Astrocyte (in vitro differentiated cells and primary cell): ENCODE measurements at regions not wholly inside any gene's neighbourhood (a gene's known extent, or its start where the extent isn't known, plus 50 kb on each side); places are given as distances from the start of the nearest gene placed in this dataset.

Source experiments
- DNase-seq: peaks from one replicate; pipeline ENCODE4 v3.0.0-alpha.2; 2010; ENCODE audit warnings: low read depth
- FAIRE-seq: peaks from 2 replicates; lab custom pipeline; 2011; peaks lifted over from hg19 to GRCh38; lab: Jason Lieb, UNC
- H2AFZ ChIP-seq: 2 replicates; pipeline ENCODE4 v1.6.0; 2012; ENCODE audit warnings: low read depth, low read length, inconsistent platforms
- H3K27ac ChIP-seq: 2 replicates; pipeline ENCODE4 v1.5.1; 2011; ENCODE audit warnings: low read depth, low read length, inconsistent platforms
- H3K27me3 ChIP-seq: 2 replicates; pipeline ENCODE4 v1.6.0; 2011; ENCODE audit warnings: low read length, inconsistent platforms; ENCODE audit not compliant: insufficient read depth
- H3K36me3 ChIP-seq: 2 replicates; pipeline ENCODE4 v1.5.1; 2011; ENCODE audit warnings: low read length, inconsistent platforms; ENCODE audit not compliant: insufficient read depth
- H3K4me1 ChIP-seq: 2 replicates; pipeline ENCODE4 v1.5.1; 2011; ENCODE audit warnings: low read length, inconsistent platforms; ENCODE audit not compliant: insufficient read depth
- H3K4me2 ChIP-seq: 2 replicates; pipeline ENCODE4 v1.6.0; 2012; ENCODE audit warnings: low read length, inconsistent platforms
- H3K4me3 ChIP-seq: 2 replicates; pipeline ENCODE4 v1.5.1; 2011; ENCODE audit warnings: low read depth, mild to moderate bottlenecking, low read length, inconsistent platforms; ENCODE audit not compliant: insufficient read depth
- H3K79me2 ChIP-seq: 2 replicates; pipeline ENCODE4 v1.6.0; 2012; ENCODE audit warnings: mild to moderate bottlenecking, low read length, inconsistent platforms; ENCODE audit not compliant: insufficient read depth
- H3K9ac ChIP-seq: 2 replicates; pipeline ENCODE4 v1.6.0; 2012; ENCODE audit warnings: mild to moderate bottlenecking, low read length, inconsistent platforms
- H3K9me3 ChIP-seq: 2 replicates; pipeline ENCODE4 v1.5.1; 2012; ENCODE audit warnings: low read depth, mild to moderate bottlenecking, low read length, inconsistent platforms; ENCODE audit not compliant: insufficient read depth
- H4K20me1 ChIP-seq: 2 replicates; pipeline ENCODE4 v1.6.0; 2012; ENCODE audit warnings: low read length, inconsistent platforms; ENCODE audit not compliant: insufficient read depth
- H3K27ac Mint-ChIP-seq: one replicate; pipeline ENCODE4 v1.8.0; 2021; ENCODE audit warnings: mild to moderate bottlenecking, mixed read lengths; ENCODE audit not compliant: unreplicated experiment
- H3K27me3 Mint-ChIP-seq: one replicate; pipeline ENCODE4 v1.8.0; 2021; ENCODE audit warnings: low read depth, mixed read lengths; ENCODE audit not compliant: unreplicated experiment
- H3K36me3 Mint-ChIP-seq: one replicate; pipeline ENCODE4 v1.8.0; 2021; ENCODE audit warnings: low read depth, mixed read lengths; ENCODE audit not compliant: unreplicated experiment
- H3K4me1 Mint-ChIP-seq: one replicate; pipeline ENCODE4 v1.8.0; 2021; ENCODE audit warnings: low read depth, mixed read lengths; ENCODE audit not compliant: unreplicated experiment
- H3K4me3 Mint-ChIP-seq: one replicate; pipeline ENCODE4 v1.8.0; 2021; ENCODE audit warnings: mild to moderate bottlenecking, moderate library complexity, mixed read lengths; ENCODE audit not compliant: unreplicated experiment
- H3K9me3 Mint-ChIP-seq: one replicate; pipeline ENCODE4 v1.8.0; 2021; ENCODE audit warnings: mild to moderate bottlenecking, mixed read lengths; ENCODE audit not compliant: unreplicated experiment
- EZH2 ChIP-seq: IDR thresholded peaks from 2 replicates; pipeline ENCODE4 v1.6.1; 2012; ENCODE audit warnings: mild to moderate bottlenecking, low read length, inconsistent platforms; ENCODE audit not compliant: insufficient read depth
- TF ChIP-seq, protein P1 (sequence below): IDR thresholded peaks from 2 replicates; pipeline ENCODE4 v1.5.1; 2011; ENCODE audit warnings: low read depth, mild to moderate bottlenecking, inconsistent platforms, low read length, moderate library complexity; ENCODE audit not compliant: insufficient read depth

DNA sequence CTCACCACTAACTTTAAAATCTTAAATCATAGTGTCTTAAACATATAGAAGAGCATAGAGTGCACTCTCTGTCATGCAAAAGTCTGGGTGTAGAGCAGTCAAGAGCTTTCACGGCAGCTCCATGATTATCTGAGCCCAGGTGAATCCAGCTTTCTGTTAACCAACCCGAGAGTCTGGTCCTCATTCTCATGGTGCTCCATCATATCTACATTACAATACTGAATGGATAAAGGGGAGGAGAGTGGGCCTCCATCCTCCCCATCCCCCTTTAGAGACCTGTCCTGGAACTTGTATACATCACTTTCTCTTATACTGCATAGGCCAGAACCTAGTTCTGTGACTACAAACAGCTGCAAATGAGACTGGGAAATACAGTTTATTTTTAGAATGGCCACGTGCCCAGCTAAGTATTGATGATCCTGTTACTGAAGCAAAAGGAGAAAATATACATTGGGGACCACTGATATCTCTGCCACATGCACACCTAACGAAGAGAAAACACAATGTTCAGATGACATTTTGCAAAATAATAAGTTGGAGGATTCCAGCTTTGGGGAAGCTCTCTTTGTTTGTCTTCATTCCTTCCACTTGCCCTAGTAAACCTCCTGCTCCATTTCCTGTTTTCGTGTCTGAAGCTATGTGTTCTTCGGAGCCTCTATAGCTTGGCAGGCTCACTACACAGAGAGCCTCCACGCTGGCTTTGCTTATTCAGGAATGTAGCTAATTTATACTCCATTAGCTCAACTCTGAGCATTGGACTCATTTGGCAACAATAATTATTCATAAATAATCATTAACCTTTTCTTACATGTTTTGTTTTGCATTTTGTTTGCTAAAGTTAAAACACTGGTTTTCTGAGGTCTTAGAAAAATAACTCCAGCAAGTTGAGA lies 110.1 kb downstream of the IYD start:
- Histone ChIP-seq H3K27ac (no peak overlapping the region), H4K20me1 (no peaks in the 10 kb centered on the region), H3K79me2 (no peaks in the 10 kb centered on the region), H3K4me3 (no peak overlapping the region), H3K4me2 (no peak overlapping the region), H3K9me3 (no peaks in the 10 kb centered on the region), H3K27me3 (no peaks in the 10 kb centered on the region), H3K9ac (no peak overlapping the region), H3K36me3 (no peaks in the 10 kb centered on the region), H3K4me1 (no peaks in the 10 kb centered on the region), H2AFZ (no peak overlapping the region)
- DNase-seq (no peak), FAIRE-seq (no peak)
- Mint-ChIP-seq H3K4me1 (peaks cover 5% of the 10 kb centered on the region), H3K27me3 (peaks cover 4% of the 10 kb centered on the region), H3K36me3 (no peaks in the 10 kb centered on the region), H3K9me3 (no peaks in the 10 kb centered on the region), H3K27ac (no peak overlapping the region), H3K4me3 (no peak overlapping the region)
- no peak for TF ChIP-seq EZH2
- TF ChIP-seq, protein P1, sequence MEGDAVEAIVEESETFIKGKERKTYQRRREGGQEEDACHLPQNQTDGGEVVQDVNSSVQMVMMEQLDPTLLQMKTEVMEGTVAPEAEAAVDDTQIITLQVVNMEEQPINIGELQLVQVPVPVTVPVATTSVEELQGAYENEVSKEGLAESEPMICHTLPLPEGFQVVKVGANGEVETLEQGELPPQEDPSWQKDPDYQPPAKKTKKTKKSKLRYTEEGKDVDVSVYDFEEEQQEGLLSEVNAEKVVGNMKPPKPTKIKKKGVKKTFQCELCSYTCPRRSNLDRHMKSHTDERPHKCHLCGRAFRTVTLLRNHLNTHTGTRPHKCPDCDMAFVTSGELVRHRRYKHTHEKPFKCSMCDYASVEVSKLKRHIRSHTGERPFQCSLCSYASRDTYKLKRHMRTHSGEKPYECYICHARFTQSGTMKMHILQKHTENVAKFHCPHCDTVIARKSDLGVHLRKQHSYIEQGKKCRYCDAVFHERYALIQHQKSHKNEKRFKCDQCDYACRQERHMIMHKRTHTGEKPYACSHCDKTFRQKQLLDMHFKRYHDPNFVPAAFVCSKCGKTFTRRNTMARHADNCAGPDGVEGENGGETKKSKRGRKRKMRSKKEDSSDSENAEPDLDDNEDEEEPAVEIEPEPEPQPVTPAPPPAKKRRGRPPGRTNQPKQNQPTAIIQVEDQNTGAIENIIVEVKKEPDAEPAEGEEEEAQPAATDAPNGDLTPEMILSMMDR: no peak

DNA sequence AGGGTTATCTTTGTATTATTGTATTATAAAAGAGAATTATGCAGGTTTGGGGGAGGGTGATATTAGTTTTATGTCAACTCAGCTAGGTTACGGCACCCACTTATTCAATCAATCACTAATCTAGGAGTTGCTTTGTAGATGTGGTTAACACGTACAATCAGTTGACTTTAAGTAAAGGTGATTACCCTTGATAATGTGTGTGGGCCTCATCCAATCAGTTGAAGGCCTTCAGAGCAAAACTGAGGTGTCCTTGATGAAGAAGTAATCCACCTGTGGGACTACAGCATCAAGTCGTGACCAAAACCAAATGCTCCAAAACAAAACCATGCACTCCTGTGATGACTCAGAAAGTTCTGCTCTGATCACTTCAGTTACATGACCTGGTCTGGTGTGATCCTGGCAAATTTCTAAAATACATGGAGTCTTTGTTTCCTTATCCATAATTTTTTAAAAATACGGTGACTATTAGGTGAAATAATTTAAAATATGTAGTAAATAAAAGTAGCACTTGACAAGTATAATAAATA lies 114.1 kb downstream of the IYD start:
- H2AFZ ChIP-seq: no peak overlapping the region
- H3K4me3 ChIP-seq: no peak overlapping the region
- DNase-seq (no peak), FAIRE-seq (no peak)
- H3K4me1 ChIP-seq: no peaks in the 10 kb centered on the region
- no peak overlapping the region for H3K27ac ChIP-seq
- H4K20me1 ChIP-seq: no peaks in the 10 kb centered on the region
- no peaks in the 10 kb centered on the region for H3K79me2 ChIP-seq
- Mint-ChIP-seq H3K27me3 (peaks cover 2% of the 10 kb centered on the region), H3K9me3 (peaks cover 2% of the 10 kb centered on the region), H3K4me3 (no peak overlapping the region), H3K27ac (no peak overlapping the region), H3K36me3 (no peaks in the 10 kb centered on the region), H3K4me1 (peaks cover 7% of the 10 kb centered on the region)
- no peaks in the 10 kb centered on the region for H3K9me3 ChIP-seq
- no peaks in the 10 kb centered on the region for H3K36me3 ChIP-seq
- no peak overlapping the region for H3K9ac ChIP-seq
- TF ChIP-seq EZH2: no peak
- TF ChIP-seq, protein P1: no peak
- no peaks in the 10 kb centered on the region for H3K27me3 ChIP-seq
- no peak overlapping the region for H3K4me2 ChIP-seq
